ENCODE measurements at regions not wholly inside any gene's neighbourhood (a gene's known extent, or its start where the extent isn't known, plus 50 kb on each side); places are given as distances from the start of the nearest gene placed in this dataset.

DNA sequence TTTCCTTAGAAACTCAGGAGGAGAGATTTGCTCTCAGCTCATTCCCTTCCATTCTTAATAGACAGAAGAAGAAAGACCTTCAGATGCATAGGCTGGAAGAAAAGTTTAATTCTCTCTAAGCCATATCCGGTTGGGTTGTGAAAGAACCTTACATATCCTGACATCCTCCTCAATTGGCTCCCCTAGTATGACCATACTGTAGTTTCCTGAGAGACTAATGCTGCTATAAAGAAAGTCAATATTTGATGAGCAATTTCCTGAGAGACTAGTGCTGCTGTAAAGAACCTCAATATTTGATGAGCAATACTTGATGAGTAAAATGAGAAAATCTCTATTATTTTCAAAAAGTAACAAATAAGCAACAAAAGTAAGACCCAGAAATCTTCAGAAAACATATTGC, 888.5 kb upstream of the SORCS1 start:
- TF ChIP-seq CTCF (conservative IDR thresholded peaks at IDR 0.05 in 1 of 2, IDR thresholded peaks at IDR 0.05 in 1 of 2; ENCODE audit: low read depth in 1 of 2, low read length in 2 of 2), result no peak
- no peak for TF ChIP-seq EZH2 (IDR thresholded peaks at IDR 0.05; ENCODE audit: low read length, missing control alignments)

Measured in fibroblast of lung (primary cell).